Activated CD4-positive, alpha-beta T cell treated with anti-CD3 and anti-CD28 coated beads, Interleukin-10, Interleukin-2, amounts not matched to agents 100 ng/mL and 50 ng/mL, durations not matched to agents 16 hours and 8 hours (primary cell): ENCODE measurements at regions not wholly inside any gene's neighbourhood (a gene's known extent, or its start where the extent isn't known, plus 50 kb on each side); places are given as distances from the start of the nearest gene placed in this dataset.
A peak's percentile ranks its signal among the peaks of the same experiment; 100 is the strongest.

Source experiments
- DNase-seq: peaks from one replicate; pipeline ENCODE4 v3.0.0-alpha.2; 2020

- DNase-seq: no peak
These were observed 65.3 kb upstream of the IL12A start for GRCh38 chr3:159923336-159923735.

DNA sequence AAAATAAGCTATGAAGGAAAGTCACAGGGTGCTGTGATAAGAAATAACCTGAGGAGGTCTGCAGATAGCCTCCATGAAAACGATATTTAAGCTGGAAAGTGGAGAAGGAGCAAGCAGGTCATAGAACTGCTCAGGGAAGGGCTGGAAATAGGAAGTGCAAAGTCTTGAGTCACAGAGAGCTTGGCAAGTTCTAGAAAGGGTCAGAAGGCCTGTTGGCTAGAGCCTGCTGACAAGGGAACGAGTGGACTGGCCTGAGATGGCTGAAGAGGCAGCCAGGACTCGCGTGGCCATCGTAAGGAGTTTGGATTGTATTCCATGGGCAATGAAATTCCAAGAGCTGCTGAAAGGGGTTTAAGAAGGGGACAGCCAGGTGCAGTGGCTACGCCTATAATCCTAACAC is 64.7 kb upstream of the IL12A start:
- no peak for DNase-seq

- no peak for DNase-seq
These were observed 64.2 kb upstream of the IL12A start for GRCh38 chr3:159924411-159924810.

GRCh38 chr3:159925248-159925647 is 63.4 kb upstream of the IL12A start:
- DNase-seq: no peak

- no peak for DNase-seq
These were observed 62.1 kb upstream of the IL12A start for GRCh38 chr3:159926573-159926972.

DNA sequence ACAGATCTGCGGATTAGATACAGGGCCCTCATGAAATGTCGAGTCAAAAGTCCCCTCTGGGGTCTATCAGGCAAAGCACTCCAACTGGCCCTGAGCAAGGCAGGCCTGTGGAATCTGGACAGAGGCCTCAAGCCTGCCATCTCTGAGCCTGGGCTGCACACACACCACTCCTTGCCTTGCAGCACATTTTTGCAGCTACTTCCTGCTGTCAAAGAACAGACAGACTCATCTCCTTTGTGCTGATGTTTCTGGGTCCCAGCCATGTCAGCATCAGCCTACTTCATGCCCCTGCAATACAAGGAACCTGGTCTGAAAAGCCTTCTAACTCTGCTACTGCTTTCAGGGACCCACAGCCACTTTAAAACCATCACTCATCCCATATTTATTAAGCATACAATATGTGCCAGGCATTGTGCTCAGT is 60.6 kb upstream of the IL12A start:
- DNase-seq: no peak

DNA sequence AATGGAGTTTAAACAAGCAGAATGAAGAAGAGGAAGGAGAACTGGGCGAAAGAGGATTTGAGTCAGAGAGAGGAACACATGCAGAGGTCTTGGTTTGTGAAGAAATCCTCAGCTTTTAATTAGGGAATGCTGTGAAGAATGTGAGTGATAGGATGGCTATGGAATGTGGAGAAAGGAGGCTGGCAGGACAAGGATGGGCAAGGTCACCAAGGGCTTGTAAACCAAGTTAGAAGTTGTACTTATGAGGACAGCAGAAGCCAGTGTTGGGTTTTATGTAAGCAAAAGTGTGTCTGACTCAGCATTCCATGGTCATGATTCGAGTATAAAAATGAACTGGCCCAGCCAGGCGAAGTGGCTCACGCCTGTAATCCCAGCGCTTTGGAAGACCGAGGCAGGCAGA is 60.0 kb upstream of the IL12A start:
- no peak for DNase-seq

GRCh38 chr3:159929171-159930141 is 59.2 kb upstream of the IL12A start:
- DNase-seq: peak; percentile 8

DNA sequence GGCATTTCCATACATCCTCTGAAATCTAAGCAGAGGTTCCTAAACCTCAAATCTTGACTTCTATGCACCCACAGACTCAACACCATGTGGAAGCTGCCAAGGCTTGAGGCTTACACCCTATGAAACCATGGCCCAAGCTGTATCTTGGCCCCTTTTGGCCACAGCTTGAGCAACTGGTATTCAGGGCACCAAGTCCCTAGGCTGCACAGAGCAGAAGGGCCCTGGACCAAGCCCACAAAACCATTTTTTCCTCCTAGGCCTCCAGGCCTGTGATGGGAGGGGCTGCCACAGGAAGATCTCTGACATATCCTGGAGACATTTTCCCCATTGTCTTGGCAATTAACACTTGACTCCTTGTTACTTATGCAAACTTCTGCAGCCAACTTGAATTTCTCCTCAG is 54.4 kb upstream of the IL12A start:
- no peak for DNase-seq

DNA sequence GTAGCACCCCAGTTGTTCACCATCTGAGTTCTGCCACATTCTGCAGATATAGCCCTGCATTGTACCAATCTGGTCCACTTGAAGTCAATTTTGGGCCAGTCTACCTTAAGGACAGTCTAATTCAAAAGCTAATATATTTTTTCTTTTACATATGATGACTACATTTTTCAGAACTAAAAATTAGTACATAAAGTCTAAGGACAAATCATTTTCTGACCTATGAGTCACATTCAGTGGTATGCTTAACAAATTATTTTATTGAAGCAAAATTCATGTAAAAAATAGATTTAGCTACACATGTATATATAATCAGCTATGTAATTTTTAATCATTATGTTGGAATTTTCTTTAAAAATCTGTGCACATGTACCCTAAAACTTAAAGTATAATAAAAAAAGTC is 52.1 kb upstream of the IL12A start:
- DNase-seq: no peak

GRCh38 chr3:159937561-159938166 is 51.0 kb upstream of the IL12A start:
- no peak for DNase-seq

DNA sequence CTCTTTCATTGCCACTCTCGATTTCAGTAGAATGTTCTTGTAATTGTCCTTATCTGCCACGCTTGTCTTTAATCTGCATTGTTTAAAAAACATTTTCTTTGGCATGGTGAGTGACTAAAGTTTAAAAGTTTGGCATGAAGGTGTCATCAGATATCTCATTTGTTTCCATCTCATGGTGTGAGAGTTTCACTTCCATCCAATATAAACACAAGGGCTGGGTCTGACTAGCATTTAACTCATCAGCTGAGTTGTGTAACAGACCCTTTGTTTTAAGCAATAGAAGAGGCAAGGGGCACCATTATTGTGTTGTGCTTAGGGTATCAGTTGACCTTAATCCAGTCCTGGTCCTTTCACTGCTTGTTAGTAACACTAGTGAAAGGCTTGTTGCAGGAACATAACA is 49.9 kb upstream of the IL12A start:
- no peak for DNase-seq
